SH-SY5Y (cell line): ENCODE measurements at regions not wholly inside any gene's neighbourhood (a gene's known extent, or its start where the extent isn't known, plus 50 kb on each side); places are given as distances from the start of the nearest gene placed in this dataset.

Source experiments
- GATA2 ChIP-seq: IDR thresholded peaks from 2 replicates; pipeline ENCODE4 v1.6.1; 2011; ENCODE audit warnings: mild to moderate bottlenecking, low read depth, low read length
- GATA3 ChIP-seq: IDR thresholded peaks from 2 replicates; pipeline ENCODE4 v1.6.1; 2011; ENCODE audit warnings: low read depth, mild to moderate bottlenecking, low read length, moderate library complexity

GRCh38 chr6:130611366-130611765, 215.8 kb upstream of the SMLR1 start:
- TF ChIP-seq GATA3 (no peak), GATA2 (no peak)
